Heart right ventricle (tissue), 16 donors: ENCODE measurements at regions not wholly inside any gene's neighbourhood (a gene's known extent, or its start where the extent isn't known, plus 50 kb on each side); places are given as distances from the start of the nearest gene placed in this dataset.

Source experiments
- ATAC-seq, 8 donors: fragments of 200-7000 bp; cut with Tn5 transposase; one replicate each; pipeline ENCODE4 v1.9.1; 2020; ENCODE audit warnings: mild to moderate bottlenecking in 8 of 8, moderate library complexity in 8 of 8, moderate number of reproducible peaks in 1 of 8
- DNase-seq, 2 donors: peaks; one replicate each; pipeline ENCODE4 v3.0.0-alpha.2; 2020
- H3K27ac ChIP-seq, 10 donors: fragments of 200-600 bp; sonication (generic) in 2 of 10; one replicate each; pipeline versions ENCODE4 v1.5.0 to v1.8.0; 2020 to 2022; ENCODE audit warnings: mild to moderate bottlenecking in 3 of 10
- H3K27me3 ChIP-seq, 7 donors: fragments of 200-600 bp; one replicate each; pipeline ENCODE4 v1.8.0; 2021 to 2022; ENCODE audit warnings: mild to moderate bottlenecking in 2 of 7
- H3K36me3 ChIP-seq, 9 donors: fragments of 200-600 bp; sonication (generic) in 1 of 9; one replicate each; pipeline versions ENCODE4 v1.5.0 to v1.8.0; 2020 to 2022; ENCODE audit warnings: mild to moderate bottlenecking in 2 of 9
- H3K4me1 ChIP-seq, 9 donors: fragments of 200-600 bp; sonication (generic) in 1 of 9; one replicate each; pipeline versions ENCODE4 v1.5.0 to v1.8.0; 2020 to 2022; ENCODE audit warnings: mild to moderate bottlenecking in 4 of 9
- H3K4me3 ChIP-seq, 10 donors: fragments of 200-600 bp; sonication (generic) in 2 of 10; one replicate each; pipeline versions ENCODE4 v1.5.0 to v1.8.0; 2020 to 2022; ENCODE audit warnings: mild to moderate bottlenecking in 7 of 10, moderate library complexity in 2 of 10
- H3K9me3 ChIP-seq, 11 donors: fragments of 200-600 bp in 10 of 11; sonication (generic) in 2 of 11; one replicate each; pipeline versions ENCODE4 v1.5.0 to v1.8.0; 2013 to 2022; ENCODE audit warnings: mild to moderate bottlenecking in 2 of 11, control low read depth in 1 of 11, moderate library complexity in 1 of 11
- CTCF ChIP-seq, 9 donors: fragments of 200-600 bp; sonication (generic) in 2 of 9; IDR thresholded peaks; one replicate each; pipeline versions ENCODE4 v1.5.0 to v1.8.0; 2021 to 2022; ENCODE audit warnings: antibody characterized with exemption in 9 of 9, mild to moderate bottlenecking in 5 of 9, moderate library complexity in 1 of 9
- WGBS, 2 donors: extraction: QIAGEN DNeasy Blood & Tissue Kit; methylation state at CpG; one replicate each; pipeline ENCODE4 v1.1.7; 2013; ENCODE audit warnings: inconsistent platforms in 1 of 2; 5-methylcytosine and 5-hydroxymethylcytosine counted together
- intact Hi-C, 10 donors: fragments of 100-400 bp; cut with DNase I; formaldehyde crosslinking; loops; one replicate each; pipeline versions ENCODE4 v1.11.1 to v1.14.2; 2022
- donor health status: Arrhythmogenic right ventricular cardiomyopathy.
- donor health status: ischemic (EF 13 %, LVEDD 7.1; RV severe dilation, severe dysfunction).
- donor health status: healthy with polysubstance abuse.
- donor health status: DM: no; HTN: yes; CAD: no.
- donor health status: DM: no; HTN: no; CAD: no.
- donor health status: ischemic (EF 25% LVEDD 6.9; RV normal size, moderate dysfunction).
- donor health status: ischemic (EF 25% LVEDD 5.7; RV mildly dilated, moderate dysfunction).
- donor health status: healthy.
- donor health status: DM: yes; HTN: yes; CAD: no.
- donor health status: Ischemic cardiomyopathy.
- donor health status: ischemic (EF 35%, LVEDD 5.7; RV mildly dilated, moderate dysfunction).
- donor health status: nonischemic (EF 11% LVEDD 7.7; RV severe dilation, severe dysfunction).
- donor health status: DM: yes; HTN: yes; CAD: no.
- donor health status: PGD.
- donor health status: ischemic (EF 29% LVEDD 5.4; RV normal size, mild dysfunction).
- donor health status: nonischemic (EF 23%, LVEDD 6.1; RV moderate dilation, normal function).

GRCh38 chr17:12342161-12342560 lies 321.5 kb downstream of the MAP2K4 start:
- H3K36me3 ChIP-seq: no peaks in the 10 kb centered on the region
- no peak for DNase-seq
- H3K27me3 ChIP-seq: no peaks in the 10 kb centered on the region
- H3K9me3 ChIP-seq: no peaks in the 10 kb centered on the region
- no peak for TF ChIP-seq CTCF (IDR thresholded peaks at IDR 0.05)
- H3K4me3 ChIP-seq: no peak overlapping the region
- no peaks in the 10 kb centered on the region for H3K4me1 ChIP-seq
- 65 to 67% methylated on average over 6 of the region's 6 CpGs for WGBS, 2 donors
- H3K27ac ChIP-seq: no peak overlapping the region
- intact Hi-C loops: no loop called here
- no peak for ATAC-seq

DNA sequence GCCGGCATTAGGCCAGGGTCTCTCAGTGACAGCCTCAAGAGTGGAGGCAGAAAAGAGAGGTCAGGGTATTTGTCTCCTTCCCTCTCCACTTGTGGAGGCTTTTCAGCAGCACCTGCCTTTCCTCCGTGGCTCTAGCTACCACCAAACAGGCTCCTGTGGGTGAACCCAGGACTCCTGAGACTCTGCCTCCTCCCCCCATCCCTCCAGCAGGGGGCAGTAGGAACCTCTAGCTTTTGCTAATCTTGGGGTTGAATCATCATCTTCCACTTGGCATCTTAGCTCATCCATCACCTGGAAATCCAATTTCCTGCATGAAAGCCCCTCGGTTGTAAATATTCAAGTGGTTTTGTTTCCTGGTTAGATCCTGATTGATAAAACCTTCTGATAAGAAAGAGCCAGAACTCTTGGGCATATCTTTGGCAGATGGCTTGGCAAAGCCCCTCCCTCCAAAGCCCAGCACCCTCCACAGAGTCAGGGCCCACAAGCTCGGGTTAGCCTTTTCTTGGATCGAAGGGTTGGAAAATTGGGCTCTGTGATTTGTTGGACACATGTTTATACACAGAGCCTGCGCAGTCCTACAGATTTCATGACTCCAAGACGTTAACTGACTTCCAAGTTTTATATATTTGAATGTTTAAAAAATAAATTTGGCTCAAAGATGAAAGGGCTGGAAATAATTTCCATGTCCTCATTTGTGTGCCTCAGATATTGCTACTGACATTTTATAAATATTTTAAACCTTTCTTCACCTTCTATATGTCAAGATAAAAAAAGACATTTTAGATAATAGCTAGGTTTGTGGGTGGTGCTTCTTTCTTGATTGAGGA lies 322.1 kb downstream of the MAP2K4 start:
- H3K27ac ChIP-seq: no peak overlapping the region
- WGBS, 2 donors: 63 to 68% methylated on average over 7 of the region's 7 CpGs

DNA sequence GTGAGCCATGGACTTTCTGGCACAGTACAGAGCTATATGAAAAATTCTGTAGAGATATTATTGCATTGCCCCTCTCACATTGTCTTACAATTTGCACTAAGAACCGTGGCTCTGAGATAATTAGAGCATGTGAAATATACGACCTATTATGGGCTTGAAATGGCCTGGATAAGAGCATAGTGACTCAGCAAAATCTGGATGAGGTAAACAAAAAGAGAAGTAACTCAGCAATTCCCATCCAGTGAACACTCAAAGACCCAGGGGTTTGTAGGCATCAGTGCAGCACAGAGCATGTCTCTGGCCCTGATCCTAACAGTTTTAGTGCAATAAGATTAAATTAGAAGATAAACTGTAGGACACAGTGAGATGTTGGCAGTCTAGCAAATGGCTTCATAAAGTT lies 317.2 kb upstream of the MYOCD start:
- intact Hi-C loops: no loop called here
- no peak for TF ChIP-seq CTCF (IDR thresholded peaks at IDR 0.05)
- Histone ChIP-seq H3K4me3 (no peak overlapping the region), H3K9me3 (peaks cover 0 to 19% (median 0%) of the 10 kb centered on the region in 11 donors), H3K4me1 (no peaks in the 10 kb centered on the region), H3K27ac (no peak overlapping the region), H3K27me3 (no peaks in the 10 kb centered on the region), H3K36me3 (no peaks in the 10 kb centered on the region)
- ATAC-seq: no peak
- DNase-seq: no peak
- 53 to 57% methylated on average over 2 of the region's 2 CpGs for WGBS, 2 donors

More for the DNA sequence above, 322.1 kb downstream of the MAP2K4 start:
- H3K36me3 ChIP-seq: no peaks in the 10 kb centered on the region
- intact Hi-C loops: no loop called here
- TF ChIP-seq CTCF (IDR thresholded peaks at IDR 0.05): peak in 6 of 9 donors; percentile 15 to 42 (median 26)
- no peak overlapping the region for H3K4me3 ChIP-seq
- no peak for ATAC-seq
- no peak for DNase-seq
- H3K4me1 ChIP-seq: no peaks in the 10 kb centered on the region
- no peaks in the 10 kb centered on the region for H3K9me3 ChIP-seq
- H3K27me3 ChIP-seq: no peaks in the 10 kb centered on the region

- DNase-seq (no peak), ATAC-seq (no peak)
- intact Hi-C loops: no loop called here
- WGBS, 2 donors: 53 to 72% methylated on average over 1 of the region's 1 CpG
- no peaks in the 10 kb centered on the region for H3K27me3 ChIP-seq
- H3K4me1 ChIP-seq: no peaks in the 10 kb centered on the region
- no peaks in the 10 kb centered on the region for H3K36me3 ChIP-seq
- H3K27ac ChIP-seq: no peak overlapping the region
- H3K9me3 ChIP-seq: peaks cover 0 to 19% (median 0%) of the 10 kb centered on the region in 11 donors
- TF ChIP-seq CTCF (IDR thresholded peaks at IDR 0.05): no peak
- H3K4me3 ChIP-seq: no peak overlapping the region
These were observed 316.4 kb upstream of the MYOCD start for GRCh38 chr17:12349297-12349696.
